HG02763 (cell line): ENCODE measurements at regions not wholly inside any gene's neighbourhood (a gene's known extent, or its start where the extent isn't known, plus 50 kb on each side); places are given as distances from the start of the nearest gene placed in this dataset.
"Not testable (repeated sequence)": the region's sequence is repeated elsewhere in the genome, so short reads cannot be mapped to it uniquely, and the experiment has no call there.

Experiments
- ATAC-seq: cut with Tn5 transposase; IDR thresholded peaks from one replicate; pipeline ENCODE4 v1.9.1; 2021; ENCODE audit warnings: mild to moderate bottlenecking, moderate library complexity; ENCODE audit not compliant: unreplicated experiment

GRCh38 chr9:80692751-80693150 is 996.6 kb downstream of the TLE1 start:
- ATAC-seq = no peak

GRCh38 chr9:80691229-80691628 is 998.1 kb downstream of the TLE1 start:
- ATAC-seq = no peak

- no peak for ATAC-seq
Observed at GRCh38 chr9:80690349-80690939, 998.9 kb downstream of the TLE1 start.

GRCh38 chr9:80679916-80680315 is 1009.4 kb downstream of the TLE1 start:
- no peak for ATAC-seq

- ATAC-seq = no peak
Observed at GRCh38 chr9:80678906-80679305, 1010.4 kb downstream of the TLE1 start.

GRCh38 chr9:80673496-80673895 is 1015.9 kb downstream of the TLE1 start:
- no peak for ATAC-seq

- no peak for ATAC-seq
Observed at GRCh38 chr9:80665479-80665878, 1023.9 kb downstream of the TLE1 start.

- no peak for ATAC-seq
Observed at GRCh38 chr9:80664327-80665210, 1024.8 kb downstream of the TLE1 start.

- ATAC-seq = not testable (repeated sequence)
Observed at GRCh38 chr9:80659751-80660150, 1029.6 kb downstream of the TLE1 start.

- no peak for ATAC-seq
Observed at GRCh38 chr9:80651044-80651443, 1038.3 kb downstream of the TLE1 start.

GRCh38 chr9:80649496-80649895 is 1039.9 kb downstream of the TLE1 start:
- ATAC-seq = no peak

- ATAC-seq = no peak
Observed at GRCh38 chr9:80649001-80649420, 1040.3 kb downstream of the TLE1 start.

GRCh38 chr9:80648336-80648735 is 1041.0 kb downstream of the TLE1 start:
- ATAC-seq = no peak

- no peak for ATAC-seq
Observed at GRCh38 chr9:80646211-80646610, 1043.1 kb downstream of the TLE1 start.

- ATAC-seq = no peak
Observed at GRCh38 chr9:80644044-80644443, 1045.3 kb downstream of the TLE1 start.

GRCh38 chr9:80635065-80635464 is 1054.3 kb downstream of the TLE1 start:
- no peak for ATAC-seq

- no peak for ATAC-seq
Observed at GRCh38 chr9:80632041-80632440, 1057.3 kb downstream of the TLE1 start.

GRCh38 chr9:80622508-80622907 is 1050.7 kb downstream of the TLE4 start:
- no peak for ATAC-seq

GRCh38 chr9:80619356-80619755 is 1047.6 kb downstream of the TLE4 start:
- no peak for ATAC-seq

- ATAC-seq = no peak
Observed at GRCh38 chr9:80615964-80616363, 1044.2 kb downstream of the TLE4 start.

GRCh38 chr9:80605793-80606192 is 1034.0 kb downstream of the TLE4 start:
- no peak for ATAC-seq

GRCh38 chr9:80605129-80605528 is 1033.4 kb downstream of the TLE4 start:
- no peak for ATAC-seq
